Type B pancreatic cell (in vitro differentiated cells): ENCODE measurements at regions not wholly inside any gene's neighbourhood (a gene's known extent, or its start where the extent isn't known, plus 50 kb on each side); places are given as distances from the start of the nearest gene placed in this dataset.
A peak's percentile ranks its signal among the peaks of the same experiment; 100 is the strongest.

Experiments
- DNase-seq: peaks from one replicate; pipeline ENCODE4 v3.0.0; 2021; ENCODE audit warnings: mixed read lengths; ENCODE audit not compliant: unreplicated experiment; ENCODE audit errors: extremely low spot score
- H3K27ac Mint-ChIP-seq: 2 replicates; pipeline ENCODE4 v1.8.0; 2021; ENCODE audit warnings: mild to moderate bottlenecking, mixed read lengths
- H3K27me3 Mint-ChIP-seq: 2 replicates; pipeline ENCODE4 v1.8.0; 2021; ENCODE audit warnings: mixed read lengths
- H3K36me3 Mint-ChIP-seq: 2 replicates; pipeline ENCODE4 v1.8.0; 2021; ENCODE audit warnings: mixed read lengths
- H3K4me1 Mint-ChIP-seq: one replicate; pipeline ENCODE4 v1.8.0; 2021; ENCODE audit warnings: mixed read lengths; ENCODE audit not compliant: unreplicated experiment
- H3K4me3 Mint-ChIP-seq: 2 replicates; pipeline ENCODE4 v1.8.0; 2021; ENCODE audit warnings: mild to moderate bottlenecking, mixed read lengths
- H3K9me3 Mint-ChIP-seq: 2 replicates; pipeline ENCODE4 v1.8.0; 2021; ENCODE audit warnings: mixed read lengths
- TF ChIP-seq, protein P1 (sequence below): fragments of 200-600 bp; sonication (generic); conservative IDR thresholded peaks from 2 replicates; pipeline ENCODE4 v1.5.0; 2021; ENCODE audit warnings: antibody characterized with exemption, mild to moderate bottlenecking

DNA sequence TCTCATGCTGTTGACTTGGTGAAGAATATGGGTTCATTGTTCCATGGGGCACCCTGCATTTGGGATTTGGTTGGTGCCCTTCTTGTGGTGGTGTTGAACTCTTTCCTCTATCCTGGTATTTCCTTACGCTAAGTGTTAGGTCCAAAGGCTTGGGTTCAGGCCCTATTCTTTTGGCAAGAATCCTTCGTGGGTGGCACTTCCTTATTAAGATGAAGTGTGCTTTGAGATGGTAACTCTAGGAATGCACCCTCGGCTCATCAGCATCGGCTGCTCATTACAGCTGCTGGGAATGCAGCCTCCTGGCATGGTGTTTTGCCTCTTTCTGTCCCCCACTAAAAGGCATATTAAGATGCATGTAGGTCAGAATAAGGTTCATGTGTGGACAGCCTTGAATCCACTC is 380.7 kb downstream of the RPS24 start:
- no peak for DNase-seq
- no peak overlapping the region for H3K4me3 Mint-ChIP-seq
- H3K27me3 Mint-ChIP-seq = no peaks in the 10 kb centered on the region
- no peak overlapping the region for H3K27ac Mint-ChIP-seq
- TF ChIP-seq, protein P1, sequence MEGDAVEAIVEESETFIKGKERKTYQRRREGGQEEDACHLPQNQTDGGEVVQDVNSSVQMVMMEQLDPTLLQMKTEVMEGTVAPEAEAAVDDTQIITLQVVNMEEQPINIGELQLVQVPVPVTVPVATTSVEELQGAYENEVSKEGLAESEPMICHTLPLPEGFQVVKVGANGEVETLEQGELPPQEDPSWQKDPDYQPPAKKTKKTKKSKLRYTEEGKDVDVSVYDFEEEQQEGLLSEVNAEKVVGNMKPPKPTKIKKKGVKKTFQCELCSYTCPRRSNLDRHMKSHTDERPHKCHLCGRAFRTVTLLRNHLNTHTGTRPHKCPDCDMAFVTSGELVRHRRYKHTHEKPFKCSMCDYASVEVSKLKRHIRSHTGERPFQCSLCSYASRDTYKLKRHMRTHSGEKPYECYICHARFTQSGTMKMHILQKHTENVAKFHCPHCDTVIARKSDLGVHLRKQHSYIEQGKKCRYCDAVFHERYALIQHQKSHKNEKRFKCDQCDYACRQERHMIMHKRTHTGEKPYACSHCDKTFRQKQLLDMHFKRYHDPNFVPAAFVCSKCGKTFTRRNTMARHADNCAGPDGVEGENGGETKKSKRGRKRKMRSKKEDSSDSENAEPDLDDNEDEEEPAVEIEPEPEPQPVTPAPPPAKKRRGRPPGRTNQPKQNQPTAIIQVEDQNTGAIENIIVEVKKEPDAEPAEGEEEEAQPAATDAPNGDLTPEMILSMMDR = no peak
- H3K4me1 Mint-ChIP-seq = peaks cover 57% of the 10 kb centered on the region
- peaks cover 10% of the 10 kb centered on the region for H3K9me3 Mint-ChIP-seq
- no peaks in the 10 kb centered on the region for H3K36me3 Mint-ChIP-seq

DNA sequence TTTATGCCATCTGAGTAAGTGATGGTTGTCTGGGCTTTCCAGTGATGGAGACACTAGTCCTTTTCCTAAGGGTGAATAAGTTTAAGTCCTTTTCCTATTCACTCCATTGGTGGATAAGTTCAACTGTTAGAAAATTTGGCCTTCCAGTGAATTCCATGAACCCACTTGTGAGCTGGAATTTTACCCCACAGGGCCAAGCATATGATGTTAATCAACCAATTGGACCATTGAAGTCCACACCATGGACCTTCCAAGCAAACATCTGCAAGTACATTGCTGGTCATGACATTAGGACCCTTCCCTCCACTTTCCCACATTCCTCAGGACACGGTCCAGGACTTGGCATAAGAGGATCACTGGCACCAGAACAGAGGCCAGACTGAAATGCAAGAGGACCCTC is 381.4 kb downstream of the RPS24 start:
- no peaks in the 10 kb centered on the region for H3K27me3 Mint-ChIP-seq
- peaks cover 61% of the 10 kb centered on the region for H3K4me1 Mint-ChIP-seq
- TF ChIP-seq, protein P1 = no peak
- H3K4me3 Mint-ChIP-seq = no peak overlapping the region
- H3K27ac Mint-ChIP-seq = no peak overlapping the region
- no peaks in the 10 kb centered on the region for H3K36me3 Mint-ChIP-seq
- DNase-seq = no peak
- H3K9me3 Mint-ChIP-seq = peaks cover 10% of the 10 kb centered on the region

DNA sequence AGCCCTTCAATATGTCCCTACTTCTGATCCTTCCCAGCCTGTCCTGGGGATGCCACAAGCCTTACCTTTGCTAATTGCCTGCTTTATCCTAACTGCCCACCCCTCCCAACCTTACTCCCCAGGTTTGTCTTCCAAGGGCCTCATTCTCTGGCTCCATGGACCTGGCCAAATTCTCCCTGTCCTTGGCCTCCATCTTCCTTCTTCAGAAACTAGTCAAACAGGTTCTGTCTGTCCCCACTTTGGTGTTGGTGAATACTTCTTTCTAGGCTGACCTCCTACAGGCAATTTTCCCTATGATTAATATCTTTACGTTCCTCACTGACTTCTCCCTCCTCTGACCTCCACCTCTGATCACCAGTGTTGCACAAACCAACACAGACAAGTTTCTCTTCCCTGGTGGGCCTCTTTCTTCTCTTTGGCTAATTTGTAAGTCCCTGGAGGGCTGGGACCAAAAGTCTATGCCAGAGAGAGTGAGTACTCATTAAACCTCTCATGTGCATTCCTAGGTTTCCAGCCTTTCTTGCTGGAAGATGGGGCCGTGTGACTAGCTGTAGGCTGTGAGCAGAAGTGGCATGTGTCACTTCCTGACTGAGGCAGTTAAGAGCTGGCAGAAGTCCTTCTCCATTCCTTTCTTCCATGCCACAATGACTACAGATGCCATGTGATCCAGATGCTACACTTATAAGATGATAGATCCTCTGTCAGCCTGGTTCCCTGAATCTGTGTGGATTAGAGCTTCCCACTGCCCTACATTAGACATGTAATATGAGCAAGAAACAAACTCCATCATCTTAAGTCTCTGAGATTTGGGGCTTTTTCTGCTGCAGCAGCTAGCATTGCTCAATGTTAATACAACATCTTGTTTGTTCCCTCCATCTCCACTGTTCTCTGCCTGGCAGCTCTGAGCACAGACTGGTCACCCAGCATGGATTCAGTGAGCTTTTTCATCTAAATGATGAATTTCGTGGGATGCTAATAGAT is 382.7 kb downstream of the RPS24 start:
- Mint-ChIP-seq H3K27ac (peak overlapping the region; percentile 74), H3K9me3 (peaks cover 10% of the 10 kb centered on the region), H3K4me3 (peak overlapping the region; percentile 57), H3K27me3 (peaks cover 4% of the 10 kb centered on the region), H3K4me1 (peaks cover 65% of the 10 kb centered on the region), H3K36me3 (no peaks in the 10 kb centered on the region)
- TF ChIP-seq, protein P1 = no peak
- DNase-seq = peak; percentile 44

DNA sequence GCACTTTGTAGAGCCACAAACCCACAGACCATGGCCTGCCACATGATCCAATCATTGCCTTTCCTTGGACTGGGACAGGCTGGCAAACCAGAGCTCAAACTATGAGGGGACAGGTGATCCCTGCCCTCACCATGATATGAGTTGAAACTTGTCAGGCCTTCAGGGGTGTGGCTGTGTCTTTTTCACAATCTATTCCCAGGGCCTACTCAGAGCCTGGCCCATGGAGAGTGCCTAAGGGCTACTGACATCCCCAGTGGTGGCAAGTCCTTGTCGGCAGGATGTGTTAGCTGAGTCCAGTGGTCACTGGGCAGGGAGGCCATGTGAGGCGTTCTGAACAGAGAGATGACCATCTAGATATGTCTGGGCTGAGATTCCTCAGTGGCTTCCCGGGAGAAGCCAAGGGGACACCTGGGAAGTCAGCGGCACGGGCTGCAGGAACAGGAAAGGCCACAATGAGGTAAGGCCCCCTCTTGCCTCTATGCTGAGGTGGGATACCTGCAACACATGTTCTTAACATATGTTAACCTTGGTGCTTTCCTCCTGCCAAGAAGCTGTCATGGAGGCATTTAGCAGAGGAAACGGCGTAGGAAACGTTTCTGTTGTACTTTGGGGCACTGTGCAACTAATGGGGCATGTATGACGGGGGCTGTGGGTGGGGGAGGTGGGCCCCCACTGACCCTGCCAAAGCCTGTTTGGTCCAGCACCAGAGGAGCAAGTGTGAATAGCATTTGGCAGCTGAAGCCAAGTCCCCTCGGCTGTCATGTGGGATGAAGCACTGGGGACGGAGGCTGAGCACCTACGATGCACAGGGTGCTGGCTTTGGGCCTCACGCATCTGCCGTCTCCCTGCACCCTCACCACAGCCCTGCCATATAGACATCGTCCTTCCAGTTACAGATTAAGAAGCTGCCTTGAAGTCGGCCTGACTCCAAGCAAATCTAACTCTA is 384.0 kb downstream of the RPS24 start:
- no peak overlapping the region for H3K4me3 Mint-ChIP-seq
- TF ChIP-seq, protein P1 = no peak
- peaks cover 4% of the 10 kb centered on the region for H3K27me3 Mint-ChIP-seq
- peak; percentile 55 for DNase-seq
- H3K4me1 Mint-ChIP-seq = peaks cover 61% of the 10 kb centered on the region
- H3K36me3 Mint-ChIP-seq = no peaks in the 10 kb centered on the region
- H3K9me3 Mint-ChIP-seq = peaks cover 10% of the 10 kb centered on the region
- H3K27ac Mint-ChIP-seq = no peak overlapping the region

DNA sequence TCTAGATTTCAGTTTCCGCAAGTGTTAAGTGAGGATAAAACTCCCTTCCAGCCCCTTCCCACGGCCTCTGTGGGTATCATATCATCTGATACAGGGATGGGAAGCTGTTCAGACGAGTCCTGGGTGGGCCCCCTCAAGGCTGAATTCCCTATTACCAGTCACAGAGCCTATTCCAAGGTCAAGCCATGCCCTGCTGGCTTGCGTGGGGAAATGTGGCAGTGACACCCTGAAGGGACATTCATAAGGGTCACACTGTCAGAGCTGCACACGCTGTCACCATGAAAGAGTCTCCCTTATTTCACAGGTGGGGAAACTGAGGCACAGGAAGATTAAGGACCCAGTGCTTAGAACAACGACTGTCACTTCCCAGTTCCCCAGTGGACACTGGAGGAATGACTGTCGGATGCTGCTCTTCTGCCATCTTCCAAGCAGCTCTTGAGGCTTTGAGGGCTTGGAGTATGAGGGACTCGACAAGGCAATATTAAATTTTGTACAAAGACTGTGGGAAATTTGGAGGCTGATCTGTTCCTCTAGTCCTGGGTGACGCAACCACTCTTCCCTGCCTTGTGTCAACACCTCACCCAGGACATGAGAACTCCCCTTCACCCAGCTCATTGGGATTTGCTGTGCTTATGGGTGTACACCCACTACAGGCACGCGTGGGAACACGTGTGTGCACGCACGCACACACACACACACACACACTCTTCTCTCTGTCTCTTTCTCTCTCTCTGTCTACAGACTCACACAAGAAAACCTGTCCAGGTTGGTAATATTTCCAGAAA is 386.0 kb downstream of the RPS24 start:
- H3K36me3 Mint-ChIP-seq = no peaks in the 10 kb centered on the region
- peaks cover 4% of the 10 kb centered on the region for H3K27me3 Mint-ChIP-seq
- H3K4me3 Mint-ChIP-seq = no peak overlapping the region
- DNase-seq = peak; percentile 43
- H3K27ac Mint-ChIP-seq = no peak overlapping the region
- H3K9me3 Mint-ChIP-seq = peaks cover 10% of the 10 kb centered on the region
- peaks cover 44% of the 10 kb centered on the region for H3K4me1 Mint-ChIP-seq
- TF ChIP-seq, protein P1 = no peak
